Retina (tissue), 1 donor: ENCODE measurements at regions not wholly inside any gene's neighbourhood (a gene's known extent, or its start where the extent isn't known, plus 50 kb on each side); places are given as distances from the start of the nearest gene placed in this dataset.
"Not testable (repeated sequence)": the region's sequence is repeated elsewhere in the genome, so short reads cannot be mapped to it uniquely, and the experiment has no call there.

Experiments
- DNase-seq: peaks from one replicate; pipeline ENCODE4 v3.0.0-alpha.2; 2016

DNA sequence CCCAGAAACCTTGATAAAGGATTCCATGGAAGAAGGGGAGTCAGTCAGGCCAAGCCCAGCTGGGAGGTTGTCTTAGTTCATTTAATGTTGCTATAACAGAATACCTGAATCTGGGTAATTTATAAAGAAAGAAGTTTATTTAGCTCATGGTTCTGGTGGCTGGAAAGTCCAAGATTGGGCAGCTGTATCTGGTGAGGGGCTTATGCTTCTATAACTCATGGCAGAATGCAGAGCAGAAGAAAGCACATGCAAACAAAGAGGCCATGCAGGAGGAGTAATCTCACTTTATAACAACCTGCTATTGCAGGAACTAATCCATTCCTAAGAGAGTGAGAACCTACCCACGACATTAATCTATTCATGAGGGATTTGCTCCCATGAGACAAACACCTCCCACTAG is 54.2 kb upstream of the ANKRD1 start:
- DNase-seq, result no peak

DNA sequence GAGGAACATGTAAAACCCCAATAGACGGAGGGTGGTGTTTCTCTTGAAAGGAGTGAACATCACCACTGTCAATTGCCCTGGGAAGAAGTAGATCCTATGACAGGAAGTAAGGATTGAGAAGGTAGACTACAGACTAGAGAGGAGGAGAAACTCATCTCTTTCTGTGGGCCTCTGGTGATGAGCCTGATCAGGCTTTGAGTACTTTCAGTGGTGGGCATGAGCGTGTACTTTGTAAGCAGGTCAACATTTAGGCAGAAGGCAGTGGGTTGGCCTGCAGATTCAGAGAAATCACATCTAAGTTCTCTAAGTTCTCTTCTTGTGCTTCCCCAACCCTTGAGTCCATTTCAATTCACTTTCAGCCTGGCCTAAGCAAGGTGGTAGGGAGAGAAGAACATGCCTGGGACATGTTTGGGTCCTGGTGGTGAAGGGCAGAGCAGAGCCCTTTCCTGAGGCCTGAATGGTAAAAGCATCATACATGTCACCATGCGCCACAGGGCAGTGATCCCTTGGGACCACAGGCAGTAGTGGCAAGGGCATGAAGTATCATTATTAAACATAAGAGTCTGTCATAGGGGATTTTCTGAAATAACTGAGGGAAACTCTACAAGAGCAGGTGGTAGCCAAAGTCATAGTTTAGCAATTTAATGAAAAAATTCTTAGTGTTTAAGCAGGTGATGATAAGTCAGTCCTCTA is 56.4 kb upstream of the ANKRD1 start:
- DNase-seq, result no peak

DNA sequence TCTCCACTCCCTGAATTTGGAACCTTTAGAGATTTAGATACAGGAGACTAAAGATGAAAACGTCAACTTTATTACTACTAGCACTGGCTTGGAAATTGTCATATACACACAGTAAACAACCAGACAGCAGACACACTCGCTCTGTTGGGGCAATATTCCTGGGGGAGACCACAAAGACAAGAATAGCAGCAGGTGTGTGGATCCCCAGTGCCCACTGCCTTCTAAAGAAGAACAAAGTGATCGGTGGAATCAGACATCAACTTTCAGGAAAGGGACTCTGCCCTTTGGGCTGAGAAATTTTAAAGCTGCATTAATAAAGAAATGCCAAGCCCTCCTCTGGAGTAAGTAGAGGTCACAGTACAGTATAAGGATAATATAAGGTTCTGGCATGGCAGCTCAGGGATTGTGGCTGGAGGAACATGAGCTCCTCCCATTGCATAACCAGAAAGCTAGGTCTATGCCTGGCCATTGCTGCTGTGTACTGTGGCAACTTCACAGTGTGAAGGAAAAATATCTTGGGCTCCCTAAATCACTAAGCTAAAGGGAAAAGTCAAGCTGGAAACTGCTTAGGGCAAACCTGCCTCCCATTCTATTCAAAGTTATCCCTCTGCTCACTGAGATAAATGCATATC is 57.1 kb upstream of the ANKRD1 start:
- no peak for DNase-seq

DNA sequence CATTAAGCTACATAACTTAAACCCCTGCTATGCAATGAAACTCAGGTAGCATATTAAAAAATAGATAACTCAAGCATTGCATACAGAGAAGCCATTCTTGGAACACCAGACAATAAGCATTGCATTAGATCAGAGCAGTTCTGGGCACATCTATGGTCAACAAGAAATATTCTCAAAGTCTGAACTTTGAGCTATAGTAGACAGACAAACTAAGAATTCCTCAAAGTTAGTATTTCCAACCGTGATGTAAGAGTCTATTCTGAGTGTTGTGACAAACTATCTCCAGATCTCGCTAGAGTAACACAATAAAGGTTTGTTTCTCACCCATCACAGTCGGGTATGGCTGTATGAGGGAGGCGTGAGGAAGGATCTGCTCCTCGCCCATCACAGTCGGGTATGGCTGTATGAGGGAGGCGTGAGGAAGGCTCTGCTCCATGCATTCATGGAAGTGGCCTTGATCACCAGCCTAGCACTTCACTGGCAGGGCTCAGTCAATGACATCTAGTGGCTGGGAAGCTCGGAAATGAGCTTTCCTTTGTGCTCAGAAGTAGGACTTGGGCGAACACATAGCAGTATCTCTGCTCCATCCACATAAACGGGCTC is 61.6 kb upstream of the ANKRD1 start:
- no peak for DNase-seq

DNA sequence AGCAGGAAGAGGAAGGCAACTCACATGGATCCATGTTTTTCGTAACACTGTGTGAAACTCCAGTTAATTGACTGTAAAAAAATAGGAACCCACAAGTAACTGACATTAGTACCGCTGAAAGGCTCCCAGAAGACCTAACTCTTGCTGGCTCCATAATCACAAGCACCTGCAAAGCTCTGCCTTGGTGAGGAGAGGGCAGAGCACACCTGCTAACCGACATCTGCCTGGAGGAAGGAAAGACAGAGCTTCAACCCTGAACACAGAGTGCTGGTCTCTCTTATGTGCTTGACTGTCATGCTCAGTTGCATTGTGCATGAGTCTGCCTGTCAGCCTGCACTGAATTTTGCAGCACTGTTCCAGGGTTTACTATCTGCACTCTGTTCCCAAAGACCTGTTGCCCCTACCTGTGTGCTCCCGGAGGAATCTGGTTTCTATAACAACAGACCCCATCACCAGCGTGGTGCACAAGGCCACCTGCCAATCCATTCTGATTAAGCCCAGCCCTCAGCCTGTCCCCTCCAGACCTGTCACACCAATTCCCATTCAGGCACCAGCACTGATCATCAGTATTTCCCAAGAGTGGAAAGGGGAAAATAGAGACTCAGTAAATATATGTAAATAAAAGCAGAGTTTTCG is 63.1 kb upstream of the ANKRD1 start:
- no peak for DNase-seq

DNA sequence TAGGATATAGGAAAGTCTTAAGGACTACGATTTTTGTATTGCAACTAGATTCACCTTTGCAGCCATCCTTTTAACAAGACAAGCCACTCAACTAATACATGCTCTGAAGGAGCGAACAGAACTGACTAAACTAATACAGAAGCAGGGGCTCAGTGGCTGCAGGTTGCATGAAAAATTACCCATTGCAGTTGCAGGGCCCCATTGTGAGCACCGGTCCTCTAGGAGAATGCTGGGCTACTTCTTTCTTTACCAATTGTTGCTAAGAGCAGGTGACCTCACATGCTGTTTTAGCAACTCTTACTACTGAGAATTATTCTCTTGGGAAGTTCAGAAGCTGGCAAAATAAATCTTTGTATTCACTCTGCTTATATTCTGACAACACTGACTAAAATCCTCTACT is 64.0 kb upstream of the ANKRD1 start:
- no peak for DNase-seq

DNA sequence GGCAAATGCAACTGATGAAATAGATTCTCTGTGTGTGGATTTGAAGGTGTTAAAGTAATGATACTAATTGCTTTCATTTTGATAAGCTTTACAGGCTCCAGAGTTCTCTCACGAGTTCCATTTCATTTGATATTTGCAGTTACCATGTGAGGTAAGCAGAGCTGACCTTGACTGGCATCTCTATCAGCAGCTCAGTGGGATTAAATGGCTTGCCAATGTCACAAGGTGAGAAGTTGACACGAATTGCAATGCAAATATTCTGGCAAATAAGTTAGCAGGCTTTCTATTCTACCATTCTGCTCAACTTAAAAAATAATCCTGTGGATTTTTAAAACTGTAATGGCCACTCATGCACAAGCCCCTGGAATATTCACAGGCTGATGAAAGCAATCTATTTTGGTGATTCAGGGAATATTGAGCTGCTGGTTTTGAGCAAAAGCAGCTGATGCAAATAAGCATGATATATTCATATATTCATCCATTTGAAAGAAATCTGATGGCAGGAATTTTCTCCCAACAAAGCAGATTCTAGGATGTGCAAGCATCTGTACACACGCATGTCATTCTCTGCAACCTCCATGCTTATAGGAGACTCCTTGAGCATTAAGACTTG is 64.5 kb upstream of the ANKRD1 start:
- no peak for DNase-seq

DNA sequence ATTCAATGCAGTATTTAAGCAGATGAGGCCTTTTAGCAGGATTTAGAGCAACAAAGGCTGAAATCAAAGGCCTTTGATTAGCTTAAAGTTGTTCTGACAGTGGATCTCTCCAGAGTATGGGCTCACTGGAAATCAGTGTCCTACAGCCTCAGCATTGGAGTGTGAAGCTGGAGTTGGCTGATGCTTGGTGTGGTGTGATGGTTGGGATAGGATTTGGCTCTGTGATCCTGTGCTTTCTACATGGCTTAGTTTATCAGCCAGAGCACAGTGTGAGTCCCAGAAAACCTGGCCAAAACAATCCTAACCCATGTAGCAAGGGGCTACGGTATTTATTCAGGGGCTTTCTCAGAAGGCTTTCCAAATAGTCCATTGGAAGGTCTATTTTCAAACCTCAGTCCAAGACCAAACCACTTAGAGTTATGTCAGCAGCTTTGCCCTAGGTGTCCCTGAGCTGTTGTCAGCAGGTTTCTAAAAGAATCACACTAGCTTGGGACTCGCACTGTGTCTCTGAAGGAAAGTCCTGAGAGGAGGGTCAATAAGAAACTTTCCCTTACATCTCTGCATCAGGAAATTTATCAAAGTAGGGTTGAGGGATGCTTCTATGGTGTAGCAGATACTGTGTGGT is 65.4 kb upstream of the ANKRD1 start:
- no peak for DNase-seq

DNA sequence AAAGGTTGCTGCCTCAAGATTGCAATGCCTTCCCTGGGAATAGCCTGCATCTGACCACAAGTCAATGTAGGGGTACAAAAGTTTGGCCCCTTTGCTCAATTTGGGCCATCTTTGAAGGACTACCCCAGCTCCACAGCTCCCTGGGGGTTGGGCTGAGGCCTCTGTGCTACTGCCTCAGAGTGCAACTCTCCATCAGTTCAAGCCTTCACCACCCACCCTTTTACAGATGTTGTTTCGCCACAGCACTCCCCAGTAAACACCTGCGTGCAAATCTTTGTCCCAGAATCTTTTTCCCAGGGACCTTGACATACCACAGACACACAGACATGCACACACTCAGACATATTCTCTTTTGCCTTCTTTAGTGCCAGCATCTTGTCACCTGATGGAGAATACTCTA is 66.0 kb upstream of the ANKRD1 start:
- no peak for DNase-seq

DNA sequence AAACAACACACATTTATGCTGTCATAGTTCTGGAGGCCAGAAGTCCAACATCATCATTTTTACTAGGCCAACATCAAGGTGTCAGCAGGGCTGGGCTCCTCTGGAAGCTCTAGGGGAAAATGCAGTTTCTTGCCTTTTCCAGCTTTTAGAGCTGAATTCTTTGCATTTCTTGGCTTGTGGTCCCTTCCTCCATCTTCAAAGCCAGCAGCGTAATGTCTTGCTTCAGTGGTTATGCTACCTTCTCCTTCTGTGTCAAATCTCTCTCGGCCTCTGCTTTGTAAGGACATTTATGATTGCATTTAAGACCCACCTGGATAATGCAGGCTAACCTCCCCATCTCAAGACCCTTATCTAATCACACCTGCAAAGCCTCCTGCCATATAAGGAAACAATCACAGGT is 66.5 kb upstream of the ANKRD1 start:
- no peak for DNase-seq

DNA sequence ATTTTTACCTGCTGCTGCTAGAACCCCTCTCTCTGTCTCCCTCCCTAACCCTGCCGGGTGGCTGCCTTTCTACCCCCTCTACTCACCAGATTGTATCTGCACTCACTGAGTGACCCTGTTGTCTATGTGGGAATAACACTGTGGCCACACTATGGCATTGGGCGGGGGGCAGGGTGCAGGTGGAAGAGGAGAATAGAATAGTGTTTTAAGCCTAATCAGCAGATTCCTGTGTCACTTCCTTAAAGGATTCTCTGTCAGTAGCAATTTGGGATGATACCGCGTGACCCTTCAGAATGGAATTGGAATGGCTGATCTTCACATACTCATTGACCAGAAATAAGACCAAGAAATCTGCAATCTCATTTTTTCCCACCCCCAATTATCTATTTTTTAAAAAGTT is 67.1 kb upstream of the ANKRD1 start:
- no peak for DNase-seq

DNA sequence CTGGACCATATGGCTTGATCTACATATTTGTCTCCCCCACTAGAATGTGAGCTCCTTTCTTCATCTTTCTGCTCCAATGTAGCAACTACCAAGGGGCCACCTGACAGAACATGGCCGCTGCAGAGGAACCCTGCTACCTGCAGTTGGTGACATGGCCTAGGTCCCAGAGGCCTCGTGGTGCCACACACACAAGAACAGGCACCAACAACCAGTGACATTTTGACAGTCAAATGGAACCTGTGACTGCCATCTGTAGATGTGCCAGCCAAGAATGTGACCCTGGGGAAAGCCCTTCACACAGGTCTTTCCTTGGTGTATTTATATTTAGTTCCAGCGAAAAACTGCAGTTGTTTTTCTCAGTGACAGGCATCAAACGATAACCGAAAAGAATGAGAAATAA is 67.9 kb upstream of the ANKRD1 start:
- no peak for DNase-seq

DNA sequence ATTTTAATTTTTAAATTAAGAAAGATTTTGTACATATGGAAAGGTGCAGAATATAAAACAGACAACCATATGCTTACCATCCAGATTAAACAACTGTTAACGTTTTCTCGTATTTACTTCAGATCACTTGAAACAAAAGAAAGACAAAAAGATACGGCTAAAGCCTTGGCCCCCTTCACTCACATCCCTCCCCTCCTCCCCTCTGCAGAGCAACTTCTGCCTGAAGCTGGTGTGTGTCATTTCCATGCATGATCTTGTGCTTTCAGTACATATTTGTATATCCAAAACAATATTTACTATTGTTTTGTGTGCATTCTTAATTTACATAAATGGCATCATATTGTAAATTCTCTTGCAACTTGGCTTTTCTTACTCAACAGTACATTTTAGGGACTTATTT is 68.5 kb upstream of the ANKRD1 start:
- DNase-seq, result no peak

DNA sequence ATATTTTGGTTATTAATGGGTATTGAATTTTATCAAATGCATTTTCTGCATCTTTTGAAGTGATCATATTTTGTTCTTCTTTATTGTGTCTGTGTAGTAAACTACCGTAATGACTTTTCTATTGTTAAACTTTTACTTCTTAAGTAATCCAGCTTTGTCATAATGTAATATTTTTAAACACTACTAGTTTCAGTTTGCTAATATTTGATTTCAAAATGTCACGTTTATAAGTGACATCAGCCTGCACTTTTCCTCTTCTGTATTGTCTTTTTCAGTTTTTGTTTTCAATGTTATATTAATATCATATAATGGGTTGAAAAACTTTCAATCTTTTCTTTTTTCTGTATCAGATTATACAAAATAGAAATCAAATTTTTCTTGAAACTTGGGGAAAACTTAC is 71.6 kb upstream of the ANKRD1 start:
- no peak for DNase-seq

DNA sequence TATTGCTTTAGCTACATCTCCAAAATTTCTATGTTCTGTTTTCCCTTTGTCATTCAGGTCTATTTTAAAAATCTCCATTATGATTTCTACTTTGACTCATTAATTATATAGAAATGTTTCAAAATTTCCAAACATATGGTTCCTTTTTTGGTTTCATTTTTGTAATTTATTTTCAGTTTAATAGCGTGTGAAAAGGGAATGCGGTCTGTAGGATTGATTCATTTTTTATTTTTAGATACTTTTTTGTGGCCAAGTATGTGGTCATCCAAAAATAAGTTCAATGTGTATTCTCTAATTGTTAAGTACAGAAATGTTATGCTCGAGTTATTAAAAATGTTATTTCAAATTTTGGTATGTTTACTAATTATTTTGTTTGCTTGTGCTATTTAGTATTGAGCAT is 72.5 kb upstream of the ANKRD1 start:
- no peak for DNase-seq

DNA sequence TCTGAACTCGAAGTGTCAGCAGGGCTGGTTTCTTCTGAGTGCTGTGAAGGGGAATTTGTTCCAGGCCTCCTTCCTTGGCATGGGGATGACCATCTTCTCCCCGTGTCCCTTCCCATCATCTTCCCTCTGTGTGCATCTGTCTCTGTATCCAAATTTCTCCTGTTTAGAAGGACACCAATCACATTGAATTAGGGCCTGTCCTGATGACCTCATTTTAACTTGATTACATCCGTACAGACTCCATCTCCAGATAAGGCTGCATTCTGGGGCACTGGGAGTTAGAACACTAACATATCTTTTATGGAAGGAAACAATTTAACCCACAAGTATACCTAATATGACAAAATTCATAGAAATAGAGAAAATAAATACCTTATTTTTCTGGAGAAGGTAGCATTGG is 76.8 kb upstream of the ANKRD1 start:
- DNase-seq, result no peak

DNA sequence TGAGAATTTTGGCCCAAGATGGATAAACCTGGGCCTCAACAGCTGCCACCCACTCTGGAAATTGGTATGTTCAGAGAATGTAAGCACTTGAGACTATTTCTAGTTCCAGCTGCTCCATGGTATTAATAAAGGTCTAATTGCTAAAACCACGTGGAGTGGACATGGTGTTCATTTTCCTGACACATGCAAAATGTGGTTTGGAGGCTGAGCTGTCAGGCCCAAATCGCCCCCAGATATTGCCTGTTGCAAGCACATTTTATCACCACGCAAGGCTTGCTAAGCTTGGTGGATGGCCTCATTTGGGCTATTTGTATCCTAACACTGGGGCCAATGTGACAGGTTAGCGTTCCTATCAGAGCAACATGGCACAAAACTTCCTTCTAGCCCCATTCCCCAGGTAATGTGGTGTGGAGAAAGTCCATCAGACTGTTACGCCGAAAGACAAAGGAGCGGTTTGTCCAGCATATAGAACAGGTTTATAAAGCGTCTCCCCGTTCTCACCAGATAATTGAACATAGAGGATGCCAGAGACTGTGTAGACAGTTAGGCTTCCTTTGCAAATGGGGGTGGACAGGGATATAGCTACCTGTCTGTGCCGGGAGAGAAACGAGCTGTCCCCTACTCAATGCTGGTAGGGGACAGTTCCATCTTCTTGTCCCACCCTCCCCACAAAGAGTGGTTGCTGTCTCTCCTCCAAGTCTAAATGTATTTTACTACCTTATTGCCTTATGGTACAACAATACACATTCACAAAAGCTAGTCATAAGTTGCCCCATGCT is 78.0 kb upstream of the ANKRD1 start:
- DNase-seq, result no peak

DNA sequence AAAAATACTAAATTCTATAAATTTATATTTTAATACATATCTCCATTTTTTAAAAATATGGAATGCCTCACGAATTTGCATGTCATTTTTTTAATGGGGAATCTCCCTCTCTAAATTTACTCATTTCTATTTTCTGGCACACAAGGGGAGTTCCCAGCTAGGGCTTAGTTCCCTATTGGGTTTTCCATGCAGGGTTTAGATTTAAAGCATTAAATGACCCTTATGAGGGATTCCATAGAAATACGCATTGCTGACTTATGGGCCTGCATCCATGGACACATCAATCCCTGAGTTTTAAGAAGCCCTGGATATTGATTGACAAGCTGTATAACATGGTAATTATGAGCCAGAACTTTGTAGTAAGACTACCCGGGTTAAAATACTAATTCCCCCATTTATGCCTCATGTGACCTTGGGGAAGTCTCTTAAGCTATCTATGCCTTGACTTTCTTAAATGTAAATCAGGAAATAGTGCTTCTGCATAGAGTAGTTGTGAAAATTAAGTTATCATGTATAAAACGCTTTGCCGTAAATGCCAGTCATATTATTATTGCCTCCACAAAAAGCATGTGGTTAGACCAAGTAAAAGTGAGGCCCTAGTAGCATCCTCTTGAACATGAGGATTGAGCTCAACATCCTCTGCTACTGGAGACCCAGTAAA is 78.8 kb upstream of the ANKRD1 start:
- no peak for DNase-seq

DNA sequence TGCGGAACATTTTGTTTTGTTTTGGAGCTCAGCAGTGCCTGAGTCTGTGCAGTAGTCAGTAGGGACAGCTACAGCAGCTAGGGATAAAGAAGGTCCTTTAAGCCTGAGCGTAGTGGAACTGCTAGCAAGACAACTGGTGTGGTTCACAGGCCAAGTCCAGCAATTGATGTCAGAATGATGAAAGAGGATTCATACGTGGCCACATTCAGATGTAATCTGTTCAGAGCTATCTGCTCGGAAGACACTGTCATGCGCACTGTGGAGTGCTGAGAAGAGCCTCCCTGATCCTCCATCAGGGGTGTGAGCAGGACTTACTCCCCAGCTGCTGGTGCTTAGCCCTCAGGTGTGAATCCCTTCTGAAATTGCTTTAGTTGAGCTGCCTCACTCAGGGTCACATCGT is 79.6 kb upstream of the ANKRD1 start:
- DNase-seq, result no peak

DNA sequence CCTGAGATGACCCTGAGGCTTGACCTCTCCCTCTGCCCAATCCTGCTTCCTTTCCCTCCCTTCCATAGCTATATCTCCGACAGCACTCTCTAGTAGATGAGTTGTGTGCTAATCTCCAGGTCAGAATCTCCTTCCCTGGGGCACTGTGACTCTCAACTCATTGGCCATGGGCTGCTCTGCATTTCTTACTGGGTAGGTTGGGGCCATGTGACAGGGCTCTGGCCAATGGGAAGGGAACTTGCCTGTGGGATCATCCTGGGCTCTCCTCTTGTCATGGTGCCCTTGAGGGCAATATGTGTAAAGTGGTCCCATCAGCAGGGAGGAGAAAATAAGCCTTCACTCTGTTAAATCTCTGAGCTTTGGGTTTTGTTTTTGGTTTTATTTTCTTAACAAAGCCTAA is 80.1 kb upstream of the ANKRD1 start:
- DNase-seq, result no peak

DNA sequence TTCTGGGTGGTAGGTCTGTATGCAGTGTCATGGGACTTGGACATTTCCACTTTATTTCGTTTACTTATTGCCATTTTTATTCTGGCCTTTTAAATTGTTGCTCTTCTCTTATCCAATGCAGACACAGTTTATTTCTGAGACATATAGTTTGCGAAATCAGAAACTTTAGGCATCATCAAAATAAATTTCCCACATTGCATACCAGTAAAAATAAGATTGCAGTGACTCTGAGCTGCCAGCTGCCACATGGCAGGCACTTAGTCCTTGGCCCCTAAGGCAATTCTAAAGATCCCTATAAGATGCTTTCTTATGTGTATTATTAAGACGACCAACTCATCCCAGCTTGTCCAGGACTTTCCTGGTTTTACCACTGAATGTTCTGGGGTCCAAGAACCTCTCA is 81.8 kb upstream of the ANKRD1 start:
- DNase-seq, result no peak

DNA sequence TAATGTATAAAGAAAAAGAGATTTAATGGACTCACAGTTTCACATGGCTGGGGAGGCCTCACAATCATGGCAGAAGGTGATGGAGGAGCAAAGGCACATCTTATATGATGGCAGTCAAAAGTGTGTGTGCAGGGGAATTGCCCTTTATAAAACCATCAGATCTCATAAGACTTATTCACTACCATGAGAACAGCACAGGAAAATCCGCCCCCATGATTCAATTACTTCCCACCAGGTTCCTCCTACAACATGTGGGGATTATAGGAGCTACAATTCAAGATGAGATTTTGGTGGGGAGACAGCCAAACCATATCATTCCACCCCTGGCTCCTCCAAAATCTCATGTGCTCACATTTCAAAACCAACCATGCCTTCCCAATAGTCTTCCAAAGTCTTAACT is 82.5 kb upstream of the ANKRD1 start:
- DNase-seq, result not testable (repeated sequence)
